Fibroblast of lung (primary cell): ENCODE measurements at regions not wholly inside any gene's neighbourhood (a gene's known extent, or its start where the extent isn't known, plus 50 kb on each side); places are given as distances from the start of the nearest gene placed in this dataset.

Experiments used
- DNase-seq, 2 donors: peaks; one replicate each; pipeline versions ENCODE4 v3.0.0 to v3.0.0-alpha.2; 2010; ENCODE audit warnings: low read depth in 2 of 2
- H2AFZ ChIP-seq: 2 replicates; pipeline ENCODE4 v1.5.1; 2012; ENCODE audit warnings: low read length, control low read depth, inconsistent platforms
- H3K27ac ChIP-seq: 2 replicates; pipeline ENCODE4 v1.5.1; 2011; ENCODE audit warnings: low read length, control low read depth; ENCODE audit not compliant: insufficient read depth
- H3K27me3 ChIP-seq: 2 replicates; pipeline ENCODE4 v1.5.1; 2011; ENCODE audit warnings: mild to moderate bottlenecking, low read length; ENCODE audit not compliant: control insufficient read depth, insufficient read depth
- H3K36me3 ChIP-seq: 2 replicates; pipeline ENCODE4 v1.5.1; 2011; ENCODE audit warnings: low read length; ENCODE audit not compliant: control insufficient read depth, insufficient read depth
- H3K4me1 ChIP-seq: 2 replicates; pipeline ENCODE4 v1.5.1; 2011; ENCODE audit warnings: low read length; ENCODE audit not compliant: control insufficient read depth, insufficient read depth; ENCODE audit errors: extremely low read depth
- H3K4me2 ChIP-seq: 2 replicates; pipeline ENCODE4 v1.5.1; 2011; ENCODE audit warnings: low read length, control low read depth; ENCODE audit not compliant: insufficient read depth; ENCODE audit errors: extremely low read depth
- H3K4me3 ChIP-seq, 4 experiments: fragments of 200-600 bp in 1 of 4; sonication (generic) in 1 of 4; replicated peaks in 1 of 4; 2 replicates each; pipeline ENCODE4 v1.5.1; 2011 to 2016; ENCODE audit warnings: low read length in 4 of 4, low read depth in 3 of 4, mild to moderate bottlenecking in 3 of 4, control low read depth in 2 of 4, inconsistent platforms in 1 of 4, mixed read lengths in 1 of 4; ENCODE audit not compliant: insufficient read depth in 1 of 4; ENCODE audit errors: control extremely low read depth in 1 of 4
- H3K79me2 ChIP-seq: 2 replicates; pipeline ENCODE4 v1.5.1; 2012; ENCODE audit warnings: mild to moderate bottlenecking, low read length, inconsistent platforms; ENCODE audit not compliant: control insufficient read depth, insufficient read depth
- H3K9ac ChIP-seq: 2 replicates; pipeline ENCODE4 v1.5.1; 2011; ENCODE audit warnings: mild to moderate bottlenecking, low read length, control low read depth; ENCODE audit not compliant: insufficient read depth
- H3K9me3 ChIP-seq: 2 replicates; pipeline ENCODE4 v1.5.1; 2012; ENCODE audit warnings: low read depth, low read length; ENCODE audit not compliant: control insufficient read depth, insufficient read depth
- H4K20me1 ChIP-seq: 2 replicates; pipeline ENCODE4 v1.5.1; 2011; ENCODE audit warnings: low read length; ENCODE audit not compliant: control insufficient read depth, insufficient read depth; ENCODE audit errors: extremely low read depth
- CTCF ChIP-seq, 2 donors: IDR thresholded peaks in 1 of 2; conservative IDR thresholded peaks in 1 of 2; 1 replicate in 1 of 2; 2 replicates in 1 of 2; pipeline ENCODE4 v1.5.1; 2011 to 2012; ENCODE audit warnings: low read length in 2 of 2, control low read depth in 1 of 2, inconsistent platforms in 1 of 2, low read depth in 1 of 2, mild to moderate bottlenecking in 1 of 2
- EZH2 ChIP-seq: IDR thresholded peaks from 2 replicates; pipeline ENCODE4 v1.5.1; 2012; ENCODE audit warnings: low read length, control low read depth, mild to moderate bottlenecking; ENCODE audit errors: missing control alignments

GRCh38 chr1:208475449-208475848 is 231.3 kb upstream of the PLXNA2 start:
- no peak overlapping the region for H3K4me2 ChIP-seq
- H2AFZ ChIP-seq, result no peak overlapping the region
- no peak overlapping the region for H3K27ac ChIP-seq

GRCh38 chr1:208475951-208476845 is 232.0 kb upstream of the PLXNA2 start:
- H3K9me3 ChIP-seq, result no peaks in the 10 kb centered on the region
- DNase-seq, result peak; percentile 6 to 51
- no peak overlapping the region for H3K27ac ChIP-seq
- no peaks in the 10 kb centered on the region for H4K20me1 ChIP-seq
- no peaks in the 10 kb centered on the region for H3K36me3 ChIP-seq
- H3K27me3 ChIP-seq, result no peaks in the 10 kb centered on the region
- no peak overlapping the region for H3K9ac ChIP-seq
- no peaks in the 10 kb centered on the region for H3K79me2 ChIP-seq
- H3K4me2 ChIP-seq, result no peak overlapping the region
- no peak overlapping the region for H2AFZ ChIP-seq
- no peaks in the 10 kb centered on the region for H3K4me1 ChIP-seq
- TF ChIP-seq CTCF (conservative IDR thresholded peaks at IDR 0.05 in 1 of 2, IDR thresholded peaks at IDR 0.05 in 1 of 2; ENCODE audit: low read depth in 1 of 2, low read length in 2 of 2) (peak; percentile 14 to 27), EZH2 (no peak)
- H3K4me3 ChIP-seq, result no peak overlapping the region

More at GRCh38 chr1:208475449-208475848, 231.3 kb upstream of the PLXNA2 start:
- Histone ChIP-seq H4K20me1 (no peaks in the 10 kb centered on the region), H3K4me1 (no peaks in the 10 kb centered on the region), H3K27me3 (no peaks in the 10 kb centered on the region), H3K79me2 (no peaks in the 10 kb centered on the region), H3K36me3 (no peaks in the 10 kb centered on the region), H3K4me3 (no peak overlapping the region), H3K9me3 (no peaks in the 10 kb centered on the region), H3K9ac (no peak overlapping the region)
- peak; percentile 6 to 70 for DNase-seq
- TF ChIP-seq EZH2 (no peak), CTCF (conservative IDR thresholded peaks at IDR 0.05 in 1 of 2, IDR thresholded peaks at IDR 0.05 in 1 of 2; ENCODE audit: low read depth in 1 of 2, low read length in 2 of 2) (no peak)

- Histone ChIP-seq H2AFZ (no peak overlapping the region), H4K20me1 (no peaks in the 10 kb centered on the region)
These were observed 232.6 kb upstream of the PLXNA2 start for GRCh38 chr1:208476846-208477170.

More at GRCh38 chr1:208476846-208477170, 232.6 kb upstream of the PLXNA2 start:
- DNase-seq, result no peak
- Histone ChIP-seq H3K36me3 (no peaks in the 10 kb centered on the region), H3K4me3 (no peak overlapping the region), H3K9me3 (no peaks in the 10 kb centered on the region), H3K9ac (no peak overlapping the region), H3K4me1 (no peaks in the 10 kb centered on the region), H3K79me2 (no peaks in the 10 kb centered on the region), H3K27ac (no peak overlapping the region), H3K4me2 (no peak overlapping the region), H3K27me3 (no peaks in the 10 kb centered on the region)
- TF ChIP-seq CTCF (conservative IDR thresholded peaks at IDR 0.05 in 1 of 2, IDR thresholded peaks at IDR 0.05 in 1 of 2; ENCODE audit: low read depth in 1 of 2, low read length in 2 of 2) (no peak), EZH2 (no peak)
